NCI-H1694 (cell line): ENCODE measurements at regions not wholly inside any gene's neighbourhood (a gene's known extent, or its start where the extent isn't known, plus 50 kb on each side); places are given as distances from the start of the nearest gene placed in this dataset.
"Not testable (repeated sequence)": the region's sequence is repeated elsewhere in the genome, so short reads cannot be mapped to it uniquely, and the experiment has no call there.

ENCODE experiments used
- DNase-seq: peaks from one replicate; lab custom pipeline; 2025; lab: John Stamatoyannopoulos, UW

- no peak for DNase-seq
Observed at GRCh38 chr1:173300061-173301044, 93.2 kb upstream of the TNFSF4 start.

- no peak for DNase-seq
Observed at GRCh38 chr1:173301507-173301906, 94.4 kb upstream of the TNFSF4 start.

GRCh38 chr1:173302366-173302765 is 95.2 kb upstream of the TNFSF4 start:
- no peak for DNase-seq

GRCh38 chr1:173302890-173303829 is 96.0 kb upstream of the TNFSF4 start:
- DNase-seq: no peak

DNA sequence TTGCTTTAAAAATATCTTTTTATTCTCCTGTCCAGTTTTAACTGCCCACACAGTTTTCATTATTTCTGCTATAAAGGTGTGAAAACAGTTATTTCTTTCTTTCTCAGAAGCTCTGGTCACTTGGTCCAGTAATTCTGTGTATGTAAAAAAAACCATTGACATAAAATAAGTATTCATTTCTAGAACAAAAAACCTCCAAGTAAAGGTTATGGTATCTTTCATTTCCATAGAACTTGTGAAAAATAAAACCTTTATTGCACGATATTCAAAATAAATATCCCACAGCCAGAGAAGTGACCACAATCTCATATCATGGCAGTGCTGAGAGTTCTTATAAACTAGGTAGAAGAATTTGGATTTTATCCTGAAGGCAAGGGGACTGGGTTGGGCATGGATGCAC is 96.9 kb upstream of the TNFSF4 start:
- no peak for DNase-seq

- DNase-seq: no peak
Observed at GRCh38 chr1:173304529-173305227, 97.5 kb upstream of the TNFSF4 start.

GRCh38 chr1:173307845-173308244 is 100.7 kb upstream of the TNFSF4 start:
- DNase-seq: no peak

GRCh38 chr1:173314656-173315055 is 107.5 kb upstream of the TNFSF4 start:
- no peak for DNase-seq

GRCh38 chr1:173315296-173315695 is 108.2 kb upstream of the TNFSF4 start:
- DNase-seq: no peak

DNA sequence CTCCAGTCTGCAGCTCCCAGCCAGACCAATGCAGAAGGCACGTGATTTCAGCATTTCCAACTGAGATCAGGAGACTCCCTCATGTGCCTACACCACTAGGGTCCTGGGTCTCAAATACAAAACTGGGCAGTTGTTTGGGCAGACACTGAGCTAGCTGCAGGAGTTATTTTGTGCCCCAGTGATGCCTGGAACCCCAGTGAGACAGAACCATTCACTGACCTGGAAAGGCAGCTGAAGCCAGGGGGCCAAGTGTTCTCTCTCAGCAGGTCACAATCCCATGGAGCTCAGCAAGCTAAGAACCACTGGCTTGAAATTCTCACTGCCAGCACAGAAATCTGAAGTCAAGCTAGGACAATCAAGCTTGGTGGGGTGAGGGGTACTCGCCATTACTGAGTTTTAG is 111.7 kb upstream of the TNFSF4 start:
- DNase-seq: no peak

DNA sequence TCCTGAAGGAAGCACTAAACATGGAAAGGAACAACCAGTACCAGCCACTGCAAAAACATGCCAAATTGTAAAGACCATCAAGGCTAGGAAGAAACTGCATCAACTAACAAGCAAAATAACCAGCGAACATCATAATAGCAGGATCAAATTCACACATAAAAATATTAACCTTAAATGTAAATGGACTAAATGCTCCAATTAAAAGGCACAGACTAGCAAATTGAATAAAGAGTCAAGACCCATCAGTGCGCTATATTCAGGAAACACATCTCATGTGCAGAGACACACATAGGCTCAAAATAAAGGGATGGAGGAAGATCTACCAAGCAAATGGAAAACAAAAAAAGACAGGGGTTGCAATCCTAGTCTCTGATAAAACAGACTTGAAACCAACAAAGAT is 117.2 kb upstream of the TNFSF4 start:
- DNase-seq: not testable (repeated sequence)

DNA sequence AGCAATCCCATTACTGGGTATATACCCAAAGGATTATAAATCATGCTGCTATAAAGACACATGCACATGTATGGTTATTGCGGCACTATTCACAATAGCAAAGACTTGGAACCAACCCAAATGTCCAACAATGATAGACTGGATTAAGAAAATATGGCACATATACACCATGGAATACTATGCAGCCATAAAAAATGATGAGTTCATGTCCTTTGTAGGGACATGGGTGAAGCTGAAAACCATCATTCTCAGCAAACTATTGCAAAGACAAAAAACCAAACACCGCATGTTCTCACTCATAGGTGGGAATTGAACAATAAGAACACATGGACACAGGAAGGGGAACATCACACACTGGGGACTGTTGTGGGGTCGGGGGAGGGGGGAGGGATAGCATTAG is 120.9 kb upstream of the TNFSF4 start:
- not testable (repeated sequence) for DNase-seq

- no peak for DNase-seq
Observed at GRCh38 chr1:173328961-173329360, 121.8 kb upstream of the TNFSF4 start.

GRCh38 chr1:173329726-173330125 is 122.6 kb upstream of the TNFSF4 start:
- DNase-seq: no peak

- no peak for DNase-seq
Observed at GRCh38 chr1:173330149-173330951, 123.2 kb upstream of the TNFSF4 start.

GRCh38 chr1:173330952-173331548 is 123.9 kb upstream of the TNFSF4 start:
- not testable (repeated sequence) for DNase-seq

- DNase-seq: no peak
Observed at GRCh38 chr1:173332026-173332425, 124.9 kb upstream of the TNFSF4 start.

DNA sequence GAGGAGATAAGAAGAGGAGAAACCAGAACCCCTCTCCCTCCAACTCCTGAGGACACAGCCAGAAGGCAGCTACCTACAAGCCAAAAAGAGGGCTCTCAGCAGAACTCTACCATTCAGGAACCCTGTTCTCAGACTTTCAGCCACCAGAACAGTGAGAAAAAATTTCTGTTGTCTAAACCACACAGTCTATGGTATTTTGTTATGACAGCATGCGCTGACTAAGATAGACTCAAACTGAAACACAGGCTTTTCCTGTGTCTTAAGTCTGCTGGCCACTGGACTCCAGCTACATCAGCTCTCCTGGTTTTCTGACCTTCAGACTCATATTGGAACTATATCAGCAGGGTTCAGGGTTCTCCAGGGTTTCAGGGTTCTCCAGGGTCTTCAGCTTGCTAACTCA is 126.5 kb upstream of the TNFSF4 start:
- no peak for DNase-seq

GRCh38 chr1:173337126-173337525 is 130.0 kb upstream of the TNFSF4 start:
- DNase-seq: no peak

DNA sequence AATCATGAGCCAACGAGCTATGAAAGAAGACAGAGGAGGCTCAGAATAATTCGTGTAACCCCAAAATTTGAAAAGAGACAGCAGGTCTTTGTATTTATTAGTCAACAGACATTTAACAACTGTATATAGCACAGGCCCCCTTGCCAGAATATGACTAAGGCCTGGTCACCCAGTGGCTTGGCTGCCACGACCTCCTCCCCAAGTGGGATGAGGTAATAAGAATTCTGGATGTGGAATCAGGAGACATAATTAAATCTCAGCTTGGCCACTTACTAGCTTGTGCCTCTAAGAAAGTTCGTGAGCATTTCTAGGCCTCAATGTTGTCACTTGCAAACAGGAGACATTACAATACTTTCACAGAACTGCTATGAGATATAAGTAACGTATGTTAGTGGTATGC is 134.2 kb upstream of the TNFSF4 start:
- DNase-seq: no peak

DNA sequence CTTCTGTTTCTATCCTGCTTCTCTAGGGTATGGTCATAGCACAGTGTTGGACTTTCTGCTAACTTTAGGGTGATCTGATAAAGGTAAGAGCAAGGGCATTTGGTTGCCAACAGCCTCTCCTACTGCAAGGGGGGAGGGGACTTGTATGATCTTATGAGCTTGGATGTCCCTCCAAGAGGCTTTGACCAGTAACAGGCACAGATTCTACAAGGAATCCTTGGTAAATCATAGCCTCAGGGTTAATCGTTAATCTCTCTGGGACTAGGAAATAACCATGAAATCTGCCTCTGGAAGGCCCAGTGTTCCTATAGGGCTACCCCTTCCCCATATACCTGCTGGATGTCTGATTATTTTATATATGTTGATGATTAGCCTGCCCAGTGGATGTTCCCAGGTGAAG is 134.8 kb upstream of the TNFSF4 start:
- DNase-seq: no peak
